Liver (tissue), 8 donors: ENCODE measurements at regions not wholly inside any gene's neighbourhood (a gene's known extent, or its start where the extent isn't known, plus 50 kb on each side); places are given as distances from the start of the nearest gene placed in this dataset.

Experiments
- DNase-seq: peaks from one replicate; pipeline ENCODE4 v3.0.0-alpha.2; 2017; ENCODE audit warnings: low spot score
- H3K27ac ChIP-seq, 2 donors: one replicate each; pipeline ENCODE4 v1.7.0; 2013; ENCODE audit warnings: inconsistent platforms in 2 of 2, low read length in 2 of 2, control low read depth in 1 of 2, low read depth in 1 of 2, mild to moderate bottlenecking in 1 of 2
- H3K27me3 ChIP-seq, 4 donors: one replicate each; pipeline versions ENCODE4 v1.6.1 to v1.7.0; 2013; ENCODE audit warnings: low read length in 3 of 4, inconsistent platforms in 1 of 4, mild to moderate bottlenecking in 1 of 4, moderate library complexity in 1 of 4; ENCODE audit not compliant: control insufficient read depth in 4 of 4, insufficient read depth in 4 of 4
- H3K36me3 ChIP-seq, 4 donors: one replicate each; pipeline versions ENCODE4 v1.6.1 to v1.7.0; 2013; ENCODE audit warnings: low read length in 3 of 4, mild to moderate bottlenecking in 3 of 4, low read depth in 1 of 4, moderate library complexity in 1 of 4; ENCODE audit not compliant: control insufficient read depth in 4 of 4, insufficient read depth in 3 of 4
- H3K4me1 ChIP-seq, 4 donors: one replicate each; pipeline versions ENCODE4 v1.6.1 to v1.7.0; 2013; ENCODE audit warnings: low read length in 3 of 4, mild to moderate bottlenecking in 3 of 4, moderate library complexity in 1 of 4; ENCODE audit not compliant: control insufficient read depth in 4 of 4, insufficient read depth in 4 of 4
- H3K4me3 ChIP-seq, 3 donors: one replicate each; pipeline versions ENCODE4 v1.6.1 to v1.7.0; 2013; ENCODE audit warnings: low read length in 3 of 3, control low read depth in 1 of 3, low read depth in 1 of 3, mild to moderate bottlenecking in 1 of 3
- H3K9ac ChIP-seq, 2 donors: one replicate each; pipeline ENCODE4 v1.7.0; 2013; ENCODE audit warnings: low read length in 2 of 2, mild to moderate bottlenecking in 2 of 2, moderate library complexity in 2 of 2, control low read depth in 1 of 2, low read depth in 1 of 2
- H3K9me3 ChIP-seq, 4 donors: one replicate each; pipeline versions ENCODE4 v1.6.1 to v1.7.0; 2013; ENCODE audit warnings: low read length in 3 of 4; ENCODE audit not compliant: control insufficient read depth in 4 of 4
- ATF3 ChIP-seq: IDR thresholded peaks from 2 replicates; pipeline ENCODE4 v1.6.1; 2016; ENCODE audit warnings: antibody characterized with exemption
- EGR1 ChIP-seq, 2 donors: IDR thresholded peaks; 2 replicates each; pipeline ENCODE4 v1.6.1; 2016 to 2018; ENCODE audit warnings: antibody characterized with exemption in 2 of 2, low read depth in 2 of 2
- FOXA2 ChIP-seq: IDR thresholded peaks from 2 replicates; pipeline ENCODE4 v1.6.1; 2016; ENCODE audit warnings: antibody characterized with exemption
- GABPA ChIP-seq, 2 donors: IDR thresholded peaks in 1 of 2; conservative IDR thresholded peaks in 1 of 2; 2 replicates each; pipeline ENCODE4 v1.6.1; 2016; ENCODE audit warnings: antibody characterized with exemption in 2 of 2, mild to moderate bottlenecking in 1 of 2, moderate library complexity in 1 of 2
- HNF4A ChIP-seq, 2 donors: conservative IDR thresholded peaks; 2 replicates each; pipeline ENCODE4 v1.6.1; 2016; ENCODE audit warnings: antibody characterized with exemption in 2 of 2, mild to moderate bottlenecking in 2 of 2
- HNF4G ChIP-seq: IDR thresholded peaks from 2 replicates; pipeline ENCODE4 v1.6.1; 2016; ENCODE audit warnings: antibody characterized with exemption
- MAX ChIP-seq: IDR thresholded peaks from 2 replicates; pipeline ENCODE4 v1.6.1; 2016; ENCODE audit warnings: antibody characterized with exemption
- NR2F2 ChIP-seq: IDR thresholded peaks from 2 replicates; pipeline ENCODE4 v1.6.1; 2016; ENCODE audit warnings: antibody characterized with exemption
- RAD21 ChIP-seq, 2 donors: IDR thresholded peaks; 2 replicates each; pipeline ENCODE4 v1.6.1; 2016; ENCODE audit warnings: antibody characterized with exemption in 2 of 2, mild to moderate bottlenecking in 2 of 2
- REST ChIP-seq: IDR thresholded peaks from 2 replicates; pipeline ENCODE4 v1.6.1; 2016; ENCODE audit warnings: antibody characterized with exemption, mild to moderate bottlenecking
- RXRA ChIP-seq, 2 donors: IDR thresholded peaks; 2 replicates each; pipeline ENCODE4 v1.6.1; 2017 to 2018; ENCODE audit warnings: antibody characterized with exemption in 2 of 2, mild to moderate bottlenecking in 1 of 2
- SP1 ChIP-seq: IDR thresholded peaks from 2 replicates; pipeline ENCODE4 v1.6.1; 2018; ENCODE audit warnings: antibody characterized with exemption, mild to moderate bottlenecking
- TAF1 ChIP-seq: conservative IDR thresholded peaks from 2 replicates; pipeline ENCODE4 v1.6.1; 2016; ENCODE audit warnings: antibody characterized with exemption, mild to moderate bottlenecking
- YY1 ChIP-seq: IDR thresholded peaks from 2 replicates; pipeline ENCODE4 v1.6.1; 2016; ENCODE audit warnings: antibody characterized with exemption, mild to moderate bottlenecking
- WGBS: extraction: QIAGEN DNeasy Blood & Tissue Kit; methylation state at CpG from one replicate; pipeline ENCODE4 v1.1.7; 2013; 5-methylcytosine and 5-hydroxymethylcytosine counted together
- TF ChIP-seq, protein P1 (sequence below): fragments of 150-350 bp; IDR thresholded peaks from 2 replicates; pipeline ENCODE4 v1.5.1; 2017; ENCODE audit warnings: improper control_type of control experiment, low read depth, low read length; ENCODE audit not compliant: missing input control
- TF ChIP-seq, protein P2 (sequence below): IDR thresholded peaks from 2 replicates; pipeline ENCODE4 v1.6.1; 2016; ENCODE audit warnings: antibody characterized with exemption
- donor health status: healthy.
- donor health status: healthy.
- donor health status: healthy.
- donor health status: healthy.
- donor health status: healthy.

DNA sequence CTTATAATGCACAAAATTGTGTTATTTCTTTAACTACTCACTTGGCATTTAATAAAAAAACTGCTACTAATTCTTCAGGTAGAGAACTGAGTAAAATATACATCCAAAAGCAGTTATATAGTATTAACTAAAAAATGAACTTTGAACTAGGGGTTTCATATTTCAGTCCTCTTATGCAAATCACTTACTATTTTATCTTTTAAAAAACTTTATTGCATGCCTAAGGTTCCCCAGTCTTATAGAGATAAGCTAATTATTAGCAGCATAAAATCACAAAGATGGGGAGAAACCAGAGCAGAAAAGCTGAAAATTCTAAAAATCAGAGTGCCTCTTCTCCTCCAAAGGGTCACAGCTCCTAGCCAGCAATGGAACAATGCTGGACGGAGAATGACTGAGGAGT, 228.0 kb downstream of the CALCRL start:
- no peak for TF ChIP-seq HNF4G
- TF ChIP-seq SP1: no peak
- TF ChIP-seq, protein P1, sequence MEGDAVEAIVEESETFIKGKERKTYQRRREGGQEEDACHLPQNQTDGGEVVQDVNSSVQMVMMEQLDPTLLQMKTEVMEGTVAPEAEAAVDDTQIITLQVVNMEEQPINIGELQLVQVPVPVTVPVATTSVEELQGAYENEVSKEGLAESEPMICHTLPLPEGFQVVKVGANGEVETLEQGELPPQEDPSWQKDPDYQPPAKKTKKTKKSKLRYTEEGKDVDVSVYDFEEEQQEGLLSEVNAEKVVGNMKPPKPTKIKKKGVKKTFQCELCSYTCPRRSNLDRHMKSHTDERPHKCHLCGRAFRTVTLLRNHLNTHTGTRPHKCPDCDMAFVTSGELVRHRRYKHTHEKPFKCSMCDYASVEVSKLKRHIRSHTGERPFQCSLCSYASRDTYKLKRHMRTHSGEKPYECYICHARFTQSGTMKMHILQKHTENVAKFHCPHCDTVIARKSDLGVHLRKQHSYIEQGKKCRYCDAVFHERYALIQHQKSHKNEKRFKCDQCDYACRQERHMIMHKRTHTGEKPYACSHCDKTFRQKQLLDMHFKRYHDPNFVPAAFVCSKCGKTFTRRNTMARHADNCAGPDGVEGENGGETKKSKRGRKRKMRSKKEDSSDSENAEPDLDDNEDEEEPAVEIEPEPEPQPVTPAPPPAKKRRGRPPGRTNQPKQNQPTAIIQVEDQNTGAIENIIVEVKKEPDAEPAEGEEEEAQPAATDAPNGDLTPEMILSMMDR: no peak
- TF ChIP-seq, protein P2, sequence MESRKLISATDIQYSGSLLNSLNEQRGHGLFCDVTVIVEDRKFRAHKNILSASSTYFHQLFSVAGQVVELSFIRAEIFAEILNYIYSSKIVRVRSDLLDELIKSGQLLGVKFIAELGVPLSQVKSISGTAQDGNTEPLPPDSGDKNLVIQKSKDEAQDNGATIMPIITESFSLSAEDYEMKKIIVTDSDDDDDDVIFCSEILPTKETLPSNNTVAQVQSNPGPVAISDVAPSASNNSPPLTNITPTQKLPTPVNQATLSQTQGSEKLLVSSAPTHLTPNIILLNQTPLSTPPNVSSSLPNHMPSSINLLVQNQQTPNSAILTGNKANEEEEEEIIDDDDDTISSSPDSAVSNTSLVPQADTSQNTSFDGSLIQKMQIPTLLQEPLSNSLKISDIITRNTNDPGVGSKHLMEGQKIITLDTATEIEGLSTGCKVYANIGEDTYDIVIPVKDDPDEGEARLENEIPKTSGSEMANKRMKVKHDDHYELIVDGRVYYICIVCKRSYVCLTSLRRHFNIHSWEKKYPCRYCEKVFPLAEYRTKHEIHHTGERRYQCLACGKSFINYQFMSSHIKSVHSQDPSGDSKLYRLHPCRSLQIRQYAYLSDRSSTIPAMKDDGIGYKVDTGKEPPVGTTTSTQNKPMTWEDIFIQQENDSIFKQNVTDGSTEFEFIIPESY: no peak
- no peak for TF ChIP-seq MAX
- TF ChIP-seq YY1: no peak
- TF ChIP-seq REST: no peak
- no peak for TF ChIP-seq RXRA (IDR thresholded peaks at IDR 0.05)
- TF ChIP-seq TAF1: no peak
- no peak for TF ChIP-seq RAD21 (IDR thresholded peaks at IDR 0.05)
- no peak for TF ChIP-seq ATF3
- TF ChIP-seq GABPA (IDR thresholded peaks at IDR 0.05 in 1 of 2, conservative IDR thresholded peaks at IDR 0.05 in 1 of 2): no peak
- no peak for TF ChIP-seq HNF4A (conservative IDR thresholded peaks at IDR 0.05)
- TF ChIP-seq EGR1 (IDR thresholded peaks at IDR 0.05; ENCODE audit: low read depth in 2 of 2): no peak
- TF ChIP-seq NR2F2: no peak
- no peak for TF ChIP-seq FOXA2
- Histone ChIP-seq H3K27me3 (no peaks in the 10 kb centered on the region), H3K9ac (no peak overlapping the region), H3K9me3 (peaks cover 0 to 2% (median 0%) of the 10 kb centered on the region in 4 donors), H3K36me3 (no peaks in the 10 kb centered on the region), H3K4me1 (no peaks in the 10 kb centered on the region), H3K4me3 (no peak overlapping the region), H3K27ac (no peak overlapping the region)
- 82% methylated on average over 1 of the region's 1 CpG for WGBS
- no peak for DNase-seq
